Neural crest cell (in vitro differentiated cells): ENCODE measurements at regions not wholly inside any gene's neighbourhood (a gene's known extent, or its start where the extent isn't known, plus 50 kb on each side); places are given as distances from the start of the nearest gene placed in this dataset.

Experiments used
- DNase-seq: peaks from one replicate; pipeline ENCODE4 v3.0.0; 2021; ENCODE audit warnings: low read depth, mixed read lengths, low spot score
- H3K27ac Mint-ChIP-seq: one replicate; pipeline ENCODE4 v1.8.0; 2021; ENCODE audit warnings: mild to moderate bottlenecking, mixed read lengths; ENCODE audit not compliant: unreplicated experiment
- H3K27me3 Mint-ChIP-seq: 2 replicates; pipeline ENCODE4 v1.8.0; 2021; ENCODE audit warnings: low read depth, mild to moderate bottlenecking, mixed read lengths
- H3K36me3 Mint-ChIP-seq: 2 replicates; pipeline ENCODE4 v1.8.0; 2021; ENCODE audit warnings: low read depth, mild to moderate bottlenecking, mixed read lengths
- H3K4me1 Mint-ChIP-seq: 2 replicates; pipeline ENCODE4 v1.8.0; 2021; ENCODE audit warnings: mixed read lengths
- H3K4me3 Mint-ChIP-seq: one replicate; pipeline ENCODE4 v1.8.0; 2021; ENCODE audit warnings: mild to moderate bottlenecking, mixed read lengths
- H3K9me3 Mint-ChIP-seq: 2 replicates; pipeline ENCODE4 v1.8.0; 2021; ENCODE audit warnings: mixed read lengths
- CTCF ChIP-seq: fragments of 200-600 bp; sonication (generic); conservative IDR thresholded peaks from 2 replicates; pipeline ENCODE4 v1.5.0; 2021; ENCODE audit warnings: antibody characterized with exemption, mild to moderate bottlenecking

GRCh38 chr16:64282181-64282580 is 839.7 kb downstream of the CDH11 start:
- no peak for DNase-seq
- no peak overlapping the region for H3K27ac Mint-ChIP-seq
- H3K4me3 Mint-ChIP-seq, result no peak overlapping the region
- H3K36me3 Mint-ChIP-seq, result no peaks in the 10 kb centered on the region
- no peaks in the 10 kb centered on the region for H3K27me3 Mint-ChIP-seq
- no peaks in the 10 kb centered on the region for H3K4me1 Mint-ChIP-seq
- TF ChIP-seq CTCF, result no peak
- H3K9me3 Mint-ChIP-seq, result no peaks in the 10 kb centered on the region

- no peaks in the 10 kb centered on the region for H3K27me3 Mint-ChIP-seq
- H3K4me1 Mint-ChIP-seq, result no peaks in the 10 kb centered on the region
- H3K9me3 Mint-ChIP-seq, result no peaks in the 10 kb centered on the region
- H3K36me3 Mint-ChIP-seq, result no peaks in the 10 kb centered on the region
- DNase-seq, result no peak
- H3K4me3 Mint-ChIP-seq, result no peak overlapping the region
- TF ChIP-seq CTCF, result no peak
- H3K27ac Mint-ChIP-seq, result no peak overlapping the region
Measured at GRCh38 chr16:64280317-64280716, 841.5 kb downstream of the CDH11 start.

- no peak overlapping the region for H3K4me3 Mint-ChIP-seq
- no peaks in the 10 kb centered on the region for H3K9me3 Mint-ChIP-seq
- H3K27ac Mint-ChIP-seq, result no peak overlapping the region
- no peak for DNase-seq
- H3K27me3 Mint-ChIP-seq, result no peaks in the 10 kb centered on the region
- no peaks in the 10 kb centered on the region for H3K36me3 Mint-ChIP-seq
- peaks cover under 1% of the 10 kb centered on the region for H3K4me1 Mint-ChIP-seq
- no peak for TF ChIP-seq CTCF
Measured at GRCh38 chr16:64278196-64278595, 843.7 kb downstream of the CDH11 start.

GRCh38 chr16:64276646-64277045 is 845.2 kb downstream of the CDH11 start:
- no peak for TF ChIP-seq CTCF
- Mint-ChIP-seq H3K27me3 (no peaks in the 10 kb centered on the region), H3K4me1 (peaks cover 5% of the 10 kb centered on the region), H3K27ac (no peak overlapping the region), H3K4me3 (no peak overlapping the region), H3K9me3 (no peaks in the 10 kb centered on the region), H3K36me3 (no peaks in the 10 kb centered on the region)
- no peak for DNase-seq

GRCh38 chr16:64272028-64272427 is 849.8 kb downstream of the CDH11 start:
- peaks cover 5% of the 10 kb centered on the region for H3K4me1 Mint-ChIP-seq
- no peaks in the 10 kb centered on the region for H3K27me3 Mint-ChIP-seq
- no peak for DNase-seq
- H3K27ac Mint-ChIP-seq, result no peak overlapping the region
- H3K4me3 Mint-ChIP-seq, result no peak overlapping the region
- peaks cover 12% of the 10 kb centered on the region for H3K9me3 Mint-ChIP-seq
- TF ChIP-seq CTCF, result no peak
- no peaks in the 10 kb centered on the region for H3K36me3 Mint-ChIP-seq

GRCh38 chr16:64269756-64270155 is 852.1 kb downstream of the CDH11 start:
- no peaks in the 10 kb centered on the region for H3K27me3 Mint-ChIP-seq
- no peak overlapping the region for H3K27ac Mint-ChIP-seq
- no peak overlapping the region for H3K4me3 Mint-ChIP-seq
- DNase-seq, result no peak
- peaks cover 12% of the 10 kb centered on the region for H3K9me3 Mint-ChIP-seq
- no peak for TF ChIP-seq CTCF
- H3K36me3 Mint-ChIP-seq, result no peaks in the 10 kb centered on the region
- H3K4me1 Mint-ChIP-seq, result peaks cover 5% of the 10 kb centered on the region
